DMS114 treated with DMSO at 0.1 percent for 48 hours (cell line): ENCODE measurements at regions not wholly inside any gene's neighbourhood (a gene's known extent, or its start where the extent isn't known, plus 50 kb on each side); places are given as distances from the start of the nearest gene placed in this dataset.
"Not testable (repeated sequence)": the region's sequence is repeated elsewhere in the genome, so short reads cannot be mapped to it uniquely, and the experiment has no call there.

Experiments
- DNase-seq: peaks from one replicate; lab custom pipeline; 2025; ENCODE audit not compliant: unreplicated experiment; lab: John Stamatoyannopoulos, UW

DNA sequence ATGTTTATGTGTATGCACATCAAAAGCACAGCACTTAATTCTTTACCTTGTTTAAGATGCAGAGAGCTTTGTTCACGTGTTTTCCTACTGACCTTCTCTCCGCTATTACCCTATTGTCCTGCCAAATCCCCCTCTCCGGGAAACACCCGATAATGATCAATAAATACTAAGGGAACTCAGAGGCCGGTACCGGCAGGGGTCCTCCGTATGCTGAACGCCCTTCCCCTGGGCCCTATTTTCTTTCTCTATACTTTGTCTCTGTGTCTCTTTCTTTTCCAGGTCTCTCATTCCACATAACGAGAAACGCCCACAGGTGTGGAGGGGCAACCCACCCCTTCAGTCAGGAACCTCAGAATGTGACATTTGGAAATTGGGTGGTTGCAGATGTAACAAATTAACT is 160.1 kb downstream of the ADRA2C start:
- not testable (repeated sequence) for DNase-seq

GRCh38 chr4:3926969-3927755 is 161.0 kb downstream of the ADRA2C start:
- DNase-seq, result not testable (repeated sequence)

- DNase-seq, result not testable (repeated sequence)
Observed at GRCh38 chr4:3929431-3929830, 163.2 kb downstream of the ADRA2C start.

DNA sequence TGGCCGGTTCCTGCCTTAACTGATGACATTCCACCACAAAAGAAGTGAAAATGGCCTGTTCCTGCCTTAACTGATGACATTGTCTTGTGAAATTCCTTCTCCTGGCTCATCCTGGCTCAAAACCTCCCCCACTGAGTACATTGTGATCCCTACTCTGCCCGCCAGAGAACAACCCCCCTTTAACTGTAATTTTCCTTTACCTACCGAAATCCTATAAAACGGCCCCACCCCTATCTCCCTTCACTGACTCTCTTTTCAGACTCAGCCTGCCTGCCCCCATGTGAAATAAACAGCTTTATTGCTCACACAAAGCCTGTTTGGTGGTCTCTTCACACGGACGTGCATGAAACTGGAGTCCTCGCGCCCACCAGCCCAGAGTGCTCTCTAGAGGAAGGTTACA is 166.5 kb downstream of the ADRA2C start:
- not testable (repeated sequence) for DNase-seq

DNA sequence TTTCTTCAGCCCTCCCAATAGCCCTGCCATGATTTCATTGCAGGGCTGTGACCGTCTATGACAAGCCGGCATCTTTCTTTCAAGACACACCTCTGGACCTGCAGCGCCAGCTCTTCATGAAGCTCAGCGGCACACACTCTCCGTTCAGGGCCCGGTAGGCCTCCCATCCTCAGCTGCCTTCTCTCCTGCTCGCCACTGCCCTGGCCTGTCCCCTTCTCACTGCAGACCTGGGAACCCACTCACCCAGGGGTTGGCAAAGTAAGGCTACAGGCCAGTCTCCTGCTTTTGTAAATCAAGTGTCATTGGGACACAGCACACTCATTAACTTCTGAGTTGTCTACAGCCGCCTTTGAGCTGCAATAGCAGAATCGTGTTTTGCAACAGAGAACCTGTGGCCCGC is 169.2 kb downstream of the ADRA2C start:
- DNase-seq, result not testable (repeated sequence)

DNA sequence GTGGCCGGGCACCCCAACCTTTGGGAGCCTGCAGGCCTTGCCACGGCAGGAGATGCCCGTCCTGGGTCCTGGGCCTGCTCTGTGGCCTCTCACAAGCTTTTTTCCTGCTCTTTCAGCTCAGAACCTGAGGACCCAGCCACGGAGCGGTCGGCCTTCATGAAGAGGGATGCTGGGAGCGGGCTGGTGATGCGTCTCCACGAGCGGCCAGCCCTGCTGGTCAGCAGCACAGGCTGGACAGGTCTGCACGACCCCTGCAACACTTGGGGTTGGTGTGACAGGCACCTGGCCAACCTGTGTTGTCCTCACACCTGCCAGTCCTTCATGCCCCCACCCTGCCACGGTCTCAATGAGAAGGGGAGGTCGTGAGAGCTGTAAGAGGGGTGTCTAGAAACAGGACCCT is 170.0 kb downstream of the ADRA2C start:
- no peak for DNase-seq

DNA sequence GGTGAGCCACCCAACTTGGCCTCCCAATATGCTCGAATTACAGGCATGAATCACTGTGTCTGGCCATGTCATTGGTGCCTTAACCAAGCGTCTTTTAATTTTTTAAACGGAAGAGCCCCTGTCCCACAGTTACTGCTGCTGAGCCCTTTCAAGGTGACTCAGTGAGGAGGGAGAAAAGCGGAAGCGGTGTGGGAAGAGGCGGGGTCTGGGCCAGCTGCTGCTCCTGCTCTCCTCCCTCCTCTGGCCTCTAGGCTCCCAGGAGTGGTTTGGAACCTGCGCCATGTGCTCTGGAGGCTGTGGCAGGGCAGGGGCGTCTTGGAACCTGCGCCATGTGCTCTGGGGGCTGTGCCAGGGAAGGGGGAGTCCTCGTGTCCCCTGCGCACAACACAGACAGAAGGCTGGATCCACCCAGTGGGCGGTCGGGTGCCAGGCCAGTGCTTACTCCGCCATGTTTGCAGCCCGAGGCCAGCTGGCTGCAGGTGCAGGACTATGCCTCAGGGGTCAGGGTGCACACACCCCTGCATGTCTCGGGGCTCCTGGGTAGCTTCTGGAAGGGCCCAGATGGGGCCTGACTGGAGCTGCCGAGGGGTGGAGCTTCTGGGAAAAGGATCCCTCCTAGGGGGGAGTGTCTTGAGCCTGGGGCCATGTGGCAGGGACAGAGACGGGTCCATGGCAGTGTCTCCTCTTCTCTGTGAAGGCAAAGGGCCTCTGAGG is 171.8 kb downstream of the ADRA2C start:
- not testable (repeated sequence) for DNase-seq

- DNase-seq, result not testable (repeated sequence)
Observed at GRCh38 chr4:3938676-3939075, 172.5 kb downstream of the ADRA2C start.

GRCh38 chr4:3939954-3940591 is 173.9 kb downstream of the ADRA2C start:
- not testable (repeated sequence) for DNase-seq

DNA sequence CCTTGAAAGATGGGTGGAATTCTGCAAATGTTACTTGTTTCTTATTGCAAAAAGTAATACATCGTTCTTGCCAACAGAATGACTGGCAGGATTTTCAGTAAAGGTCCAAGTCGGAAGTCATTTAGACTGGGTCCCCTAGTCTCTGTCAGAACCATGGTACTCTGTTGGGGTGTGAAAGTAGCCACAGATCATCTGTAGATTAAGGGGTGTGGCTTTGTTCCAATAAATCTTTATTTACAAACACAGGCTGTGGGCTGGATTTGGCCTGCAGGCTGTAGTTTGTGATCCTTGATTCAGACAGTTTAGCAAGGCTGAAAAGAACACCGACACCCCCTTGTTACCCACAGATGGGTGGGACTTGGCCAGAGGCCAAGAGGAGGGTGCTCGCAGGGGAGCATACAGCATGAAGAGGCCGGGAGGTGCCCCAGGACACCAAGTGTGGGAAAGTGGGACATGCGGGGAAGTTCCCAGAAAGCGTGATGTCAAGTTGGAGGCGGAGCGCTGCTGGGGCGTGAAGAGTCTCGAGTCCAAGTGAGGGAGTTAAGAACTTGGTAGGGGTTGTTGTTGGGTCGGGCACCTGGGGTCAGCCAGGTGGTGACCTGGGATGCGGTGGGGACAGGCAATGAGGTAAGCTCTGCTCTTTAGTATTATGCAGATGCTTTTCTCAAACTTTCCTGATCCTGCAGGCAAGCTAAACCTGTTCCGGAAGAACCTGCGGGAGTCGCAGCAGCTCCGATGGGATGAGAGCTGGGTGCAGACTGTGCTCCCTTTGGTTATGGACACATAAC is 175.7 kb downstream of the ADRA2C start:
- not testable (repeated sequence) for DNase-seq

DNA sequence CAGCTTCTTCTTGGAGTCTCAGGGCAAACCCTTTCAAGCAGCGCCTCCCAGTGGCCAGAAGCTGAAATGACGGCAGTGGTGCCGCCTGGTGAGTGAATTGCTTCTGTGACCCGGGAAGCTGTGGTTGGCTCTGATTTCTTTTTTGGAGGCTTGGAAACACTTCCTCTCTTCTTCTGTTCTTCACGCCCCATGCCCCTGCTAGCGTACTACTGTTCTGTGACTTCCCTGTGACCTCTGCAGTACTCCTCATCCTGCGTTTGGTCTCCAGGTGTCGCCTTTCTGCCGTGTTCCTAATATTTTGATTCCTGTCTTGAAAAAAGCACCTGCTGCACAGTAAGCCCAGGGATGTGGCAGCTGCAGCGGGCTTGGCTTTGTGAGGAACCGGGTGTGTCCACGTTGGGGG is 176.4 kb downstream of the ADRA2C start:
- peak; percentile 37 for DNase-seq

DNA sequence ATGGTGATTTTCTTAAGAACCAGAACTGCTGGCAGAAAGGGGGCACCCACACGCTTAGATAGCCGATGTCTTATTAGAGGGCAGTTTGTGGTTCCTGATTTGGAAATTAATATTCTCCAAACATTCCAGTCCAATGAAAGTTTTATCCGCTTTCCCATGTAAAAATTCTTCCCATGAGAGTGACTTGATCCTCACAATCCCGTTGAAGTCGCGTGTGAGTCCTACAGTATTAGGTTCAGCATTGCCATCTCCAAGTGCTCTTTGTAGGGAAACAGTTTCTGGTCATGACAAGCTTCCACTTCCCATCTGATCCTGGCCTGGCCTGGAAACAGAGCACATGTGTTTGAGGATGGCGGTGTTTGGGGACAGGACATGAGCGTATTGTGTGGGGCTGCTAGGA is 176.9 kb downstream of the ADRA2C start:
- not testable (repeated sequence) for DNase-seq

- DNase-seq, result no peak
Observed at GRCh38 chr4:3945511-3946290, 179.5 kb downstream of the ADRA2C start.

- not testable (repeated sequence) for DNase-seq
Observed at GRCh38 chr4:3946553-3946952, 180.4 kb downstream of the ADRA2C start.

DNA sequence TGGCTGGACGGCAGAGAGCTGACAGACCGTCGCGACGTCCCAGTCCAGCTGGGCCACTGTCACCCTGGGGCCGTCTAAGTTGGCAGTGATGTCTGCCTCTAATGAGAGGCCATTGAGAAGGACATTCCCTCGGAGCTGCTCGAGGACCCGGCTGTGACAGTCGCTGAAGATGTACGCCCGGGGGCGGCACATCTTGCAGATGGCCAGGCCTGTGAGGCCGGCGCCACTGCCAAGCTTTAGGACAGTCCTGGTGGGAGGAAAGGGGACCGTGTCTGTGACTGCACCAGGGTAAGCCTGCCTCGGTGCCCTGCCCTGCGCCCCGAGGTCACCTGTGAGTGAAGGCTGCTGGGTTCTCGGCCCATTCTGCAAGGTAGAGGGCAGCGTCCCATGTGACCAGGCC is 181.6 kb downstream of the ADRA2C start:
- not testable (repeated sequence) for DNase-seq

- not testable (repeated sequence) for DNase-seq
Observed at GRCh38 chr4:3948210-3948609, 182.0 kb downstream of the ADRA2C start.

DNA sequence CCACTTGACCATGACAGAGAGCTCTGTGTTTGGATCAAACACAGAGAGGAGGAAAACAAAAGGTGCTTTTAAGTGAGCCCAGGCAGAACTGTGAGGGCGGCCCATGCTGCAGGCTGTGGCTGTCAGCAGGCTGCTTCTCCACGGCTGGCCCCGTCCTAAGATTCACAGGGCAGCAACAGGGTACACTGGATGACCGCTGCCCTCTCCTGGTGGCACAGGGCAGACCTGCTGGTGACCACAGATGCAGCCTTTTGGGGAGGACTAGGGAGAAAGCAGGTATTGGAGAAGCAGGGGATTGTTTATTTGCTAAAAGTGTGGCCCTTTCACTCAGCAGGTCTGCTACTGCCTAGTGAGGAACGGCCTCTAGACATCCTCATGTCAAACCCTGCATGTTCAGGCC is 183.7 kb downstream of the ADRA2C start:
- DNase-seq, result not testable (repeated sequence)

DNA sequence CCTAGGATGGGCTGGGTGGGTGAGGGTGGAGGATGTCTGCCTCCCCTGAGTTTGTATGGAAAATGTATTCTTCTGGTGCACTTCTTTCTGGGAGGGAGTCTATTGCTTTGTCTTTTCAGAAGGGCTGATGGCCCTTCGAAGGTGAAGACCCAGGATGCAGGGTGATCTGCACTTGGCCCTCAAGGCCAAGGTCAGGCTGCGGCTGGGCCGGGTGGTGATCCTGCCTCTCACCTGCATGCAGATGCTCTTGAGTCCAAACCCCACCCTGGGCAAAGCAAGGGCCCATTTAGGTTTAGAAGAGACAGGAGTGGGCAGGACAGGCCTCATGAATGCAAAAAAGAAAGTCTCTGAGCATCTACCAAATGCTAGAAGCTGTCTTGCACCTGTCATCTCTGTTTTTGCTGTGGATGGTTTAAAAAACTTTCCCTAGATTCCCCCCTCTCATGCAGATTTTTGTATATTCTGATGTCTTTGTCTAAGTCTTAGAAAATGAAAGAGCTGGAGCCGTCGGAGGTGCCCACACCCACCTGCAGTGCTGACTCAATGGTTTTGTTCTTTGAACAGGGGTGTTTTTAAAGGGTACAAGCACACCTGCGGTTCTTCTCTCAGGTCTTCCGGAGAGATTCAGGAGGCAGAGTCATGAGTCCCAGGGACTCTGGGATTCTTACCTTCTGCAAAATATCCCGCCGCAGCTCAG is 186.4 kb downstream of the ADRA2C start:
- not testable (repeated sequence) for DNase-seq

- DNase-seq, result not testable (repeated sequence)
Observed at GRCh38 chr4:3953140-3953489, 186.9 kb downstream of the ADRA2C start.
